Left cardiac atrium (tissue), 4 donors: ENCODE measurements at regions not wholly inside any gene's neighbourhood (a gene's known extent, or its start where the extent isn't known, plus 50 kb on each side); places are given as distances from the start of the nearest gene placed in this dataset.
"Not testable (repeated sequence)": the region's sequence is repeated elsewhere in the genome, so short reads cannot be mapped to it uniquely, and the experiment has no call there.

Experiments
- ATAC-seq, 2 donors: fragments of 200-7000 bp; cut with Tn5 transposase; one replicate each; pipeline ENCODE4 v1.9.1; 2020; ENCODE audit warnings: mild to moderate bottlenecking in 2 of 2, moderate library complexity in 2 of 2
- DNase-seq: peaks from one replicate; pipeline ENCODE4 v3.0.0-alpha.2; 2020
- intact Hi-C, 2 donors: fragments of 100-400 bp; cut with DNase I; formaldehyde crosslinking; loops; one replicate each; pipeline versions ENCODE4 v1.14.1 to v1.15.1; 2022 to 2023
- donor health status: DM: no; HTN: yes; CAD: no.
- donor health status: DM: no; HTN: yes; CAD: no; lungs with severe emphysema.
- donor health status: DM: yes; HTN: yes; CAD: no.
- donor health status: Dilated cardiomyopathy.

- DNase-seq = no peak
- intact Hi-C loops = no loop called here
- peak in 1 of 2 donors; percentile 84 for ATAC-seq
These were observed 80.1 kb upstream of the RPL38 start for GRCh38 chr17:74123350-74123749.

- ATAC-seq (no peak), DNase-seq (no peak)
- intact Hi-C loops = no loop called here
These were observed 79.5 kb upstream of the RPL38 start for GRCh38 chr17:74123866-74124444.

- ATAC-seq (no peak), DNase-seq (no peak)
- intact Hi-C loops = no loop called here
These were observed 78.3 kb upstream of the RPL38 start for GRCh38 chr17:74125156-74125555.

- intact Hi-C loops = no loop called here
- DNase-seq = no peak
These were observed 77.1 kb upstream of the RPL38 start for GRCh38 chr17:74126179-74126900.

GRCh38 chr17:74126959-74127358 is 76.5 kb upstream of the RPL38 start:
- no peak for ATAC-seq
- intact Hi-C loops = no loop called here
- DNase-seq = no peak

More at GRCh38 chr17:74126179-74126900, 77.1 kb upstream of the RPL38 start:
- ATAC-seq = no peak

DNA sequence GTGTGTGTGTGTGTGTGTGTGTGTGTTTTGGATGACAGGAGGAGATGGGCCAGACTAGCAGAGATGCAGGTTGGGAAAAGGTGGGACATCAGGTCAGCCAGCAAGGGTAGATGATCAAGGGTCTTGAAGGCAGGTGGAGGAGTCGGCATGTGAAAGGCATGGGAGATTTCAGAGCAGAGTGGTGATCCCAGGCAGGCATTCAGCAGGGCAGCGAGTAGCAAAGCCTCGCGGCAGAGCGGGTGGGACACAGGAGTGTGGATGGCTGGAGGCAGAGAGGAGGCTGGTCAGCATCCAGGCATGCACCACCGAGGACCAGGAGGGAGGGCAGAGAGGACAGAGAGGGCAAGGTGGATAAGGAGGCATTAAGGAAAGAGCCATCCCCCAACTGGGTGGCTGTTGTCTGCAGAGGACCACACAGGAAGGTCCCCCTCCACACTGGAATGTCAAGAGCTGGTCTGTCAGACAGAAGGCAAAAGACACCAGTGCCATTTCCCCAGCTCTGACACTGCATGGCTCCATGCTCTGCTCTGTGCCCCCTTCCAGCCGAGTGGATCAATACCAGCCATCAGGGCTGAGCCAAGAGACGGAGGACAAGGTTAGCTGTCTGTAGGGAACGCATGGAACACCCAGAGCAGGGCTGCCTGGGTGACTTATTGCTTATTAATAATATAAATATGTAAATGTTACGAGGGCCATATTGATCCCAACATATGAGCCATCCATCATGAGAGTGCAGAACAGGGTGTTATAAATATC is 74.8 kb upstream of the RPL38 start:
- DNase-seq (no peak), ATAC-seq (no peak)
- intact Hi-C loops = no loop called here

DNA sequence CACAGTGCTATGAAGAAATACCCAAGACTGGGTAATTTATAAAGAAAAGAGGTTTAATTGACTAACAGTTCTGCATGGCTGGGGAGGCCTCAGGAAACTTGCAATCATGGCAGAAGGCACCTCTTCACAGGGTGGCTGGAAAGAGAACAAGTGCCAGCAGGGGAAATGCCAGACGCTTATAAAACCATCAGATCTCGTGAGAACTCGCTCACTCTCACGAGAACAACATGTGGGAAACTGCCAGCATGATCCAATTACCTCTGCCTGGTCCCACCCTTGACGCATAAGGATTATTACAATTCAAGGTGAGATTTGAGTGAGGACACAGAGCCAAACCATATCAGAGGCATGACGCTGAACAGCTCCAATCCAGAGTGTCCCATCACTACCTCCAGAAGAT is 73.7 kb upstream of the RPL38 start:
- intact Hi-C loops, DNase-seq, ATAC-seq: not testable (repeated sequence)

DNA sequence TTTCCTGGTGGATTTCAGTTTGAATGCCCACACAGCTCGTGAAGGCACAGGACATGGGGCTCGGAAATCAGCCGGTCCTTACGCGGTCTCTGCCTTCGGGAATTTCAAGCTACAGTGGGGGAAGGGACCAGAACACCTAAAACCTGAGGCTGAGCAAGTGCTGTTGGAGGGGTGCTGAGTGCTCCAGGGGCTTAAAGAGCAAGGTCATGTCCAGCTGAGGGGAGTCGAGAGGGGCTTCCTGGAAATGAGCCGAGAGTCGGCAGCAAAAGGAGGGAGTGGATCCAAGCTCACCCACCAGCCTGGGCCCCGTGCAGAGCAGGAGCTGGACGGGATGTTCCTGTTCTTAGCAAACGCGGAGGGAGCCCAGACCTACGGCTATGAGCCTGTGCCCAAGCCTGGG is 73.2 kb upstream of the RPL38 start:
- DNase-seq (no peak), ATAC-seq (no peak)
- intact Hi-C loops = no loop called here

GRCh38 chr17:74130841-74131240 is 72.6 kb upstream of the RPL38 start:
- DNase-seq = no peak
- ATAC-seq = no peak
- intact Hi-C loops = no loop called here

GRCh38 chr17:74132354-74132753 is 71.1 kb upstream of the RPL38 start:
- no peak for DNase-seq
- ATAC-seq = no peak
- intact Hi-C loops = no loop called here

GRCh38 chr17:74133740-74134139 is 69.7 kb upstream of the RPL38 start:
- ATAC-seq = no peak
- intact Hi-C loops = no loop called here
- no peak for DNase-seq

GRCh38 chr17:74134234-74134633 is 69.2 kb upstream of the RPL38 start:
- intact Hi-C loops, DNase-seq, ATAC-seq: not testable (repeated sequence)

- intact Hi-C loops = no loop called here
- no peak for DNase-seq
- ATAC-seq = no peak
These were observed 68.5 kb upstream of the RPL38 start for GRCh38 chr17:74134991-74135390.

GRCh38 chr17:74135391-74136167 is 67.9 kb upstream of the RPL38 start:
- ATAC-seq (no peak), DNase-seq (no peak)
- intact Hi-C loops = no loop called here

GRCh38 chr17:74137416-74137815 is 66.1 kb upstream of the RPL38 start:
- no peak for DNase-seq
- no peak for ATAC-seq
- intact Hi-C loops = no loop called here

- ATAC-seq (no peak), DNase-seq (no peak)
- intact Hi-C loops = no loop called here
These were observed 64.4 kb upstream of the RPL38 start for GRCh38 chr17:74139120-74139519.

DNA sequence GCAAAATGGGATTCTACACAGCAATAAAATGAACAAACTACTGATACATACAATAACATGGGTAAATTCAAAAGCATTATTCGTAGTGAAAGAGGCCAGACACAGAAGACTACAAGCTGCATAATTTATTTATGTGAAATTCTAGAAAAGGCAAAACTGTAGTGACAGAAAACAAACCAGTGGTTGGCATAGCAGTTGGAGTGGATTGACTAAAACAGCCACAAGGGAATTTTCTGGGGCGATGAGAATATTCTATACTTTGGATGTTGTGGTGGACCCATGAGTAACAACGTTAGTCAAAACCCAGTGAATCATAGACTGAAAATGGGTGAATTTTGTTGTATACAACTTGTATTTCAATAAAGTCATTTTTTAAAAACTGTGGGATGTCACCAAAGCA is 63.2 kb upstream of the RPL38 start:
- ATAC-seq (no peak), DNase-seq (no peak)
- intact Hi-C loops = no loop called here

GRCh38 chr17:74141612-74142011 is 61.9 kb upstream of the RPL38 start:
- no peak for DNase-seq
- intact Hi-C loops = no loop called here
- ATAC-seq = no peak

DNA sequence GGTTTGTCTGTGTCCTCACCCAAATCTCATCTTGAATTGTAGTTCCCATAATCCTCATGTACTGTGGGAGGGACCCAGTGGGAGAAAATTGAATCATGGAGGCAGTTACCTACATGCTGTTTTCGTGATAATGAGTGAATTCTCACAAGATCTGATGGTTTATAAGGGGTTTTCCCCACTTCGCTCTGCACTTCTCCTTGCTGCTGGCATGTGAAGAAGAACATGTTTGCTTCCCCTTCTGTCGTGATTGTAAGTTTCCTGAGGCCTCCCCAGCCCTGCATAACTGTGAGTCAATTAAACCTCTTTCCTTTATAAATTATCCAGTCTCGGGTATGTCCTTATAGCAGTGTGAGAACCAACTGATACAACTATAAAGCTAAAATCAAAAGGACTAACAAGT is 60.2 kb upstream of the RPL38 start:
- DNase-seq, intact Hi-C loops, ATAC-seq: not testable (repeated sequence)

GRCh38 chr17:74145756-74146155 is 57.7 kb upstream of the RPL38 start:
- DNase-seq (no peak), ATAC-seq (no peak)
- intact Hi-C loops = no loop called here
